HG03558 (cell line): ENCODE measurements at regions not wholly inside any gene's neighbourhood (a gene's known extent, or its start where the extent isn't known, plus 50 kb on each side); places are given as distances from the start of the nearest gene placed in this dataset.

Source experiments
- ATAC-seq: cut with Tn5 transposase; IDR thresholded peaks from one replicate; pipeline ENCODE4 v1.9.1; 2021; ENCODE audit warnings: moderate number of reproducible peaks; ENCODE audit not compliant: unreplicated experiment; ENCODE audit errors: extremely low read depth

DNA sequence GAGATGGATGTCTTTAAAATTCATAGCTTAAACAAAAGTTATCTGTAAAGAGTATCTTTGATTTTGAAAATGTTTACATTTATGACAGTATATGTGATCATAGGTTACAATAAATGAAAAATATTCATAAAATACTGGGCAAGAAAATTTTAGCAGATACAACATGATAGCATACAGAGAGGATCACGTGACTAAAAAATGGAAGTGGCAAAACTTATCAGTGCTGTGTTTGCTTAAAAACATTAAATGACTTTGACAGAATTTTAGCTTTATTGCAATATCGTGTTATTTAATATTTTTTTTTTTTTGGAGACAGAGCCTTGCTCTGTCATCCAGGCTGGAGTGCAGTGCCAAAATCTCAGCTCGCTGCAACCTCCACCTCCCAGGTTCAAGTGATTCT is 2294.1 kb downstream of the NCAM2 start:
- no peak for ATAC-seq

DNA sequence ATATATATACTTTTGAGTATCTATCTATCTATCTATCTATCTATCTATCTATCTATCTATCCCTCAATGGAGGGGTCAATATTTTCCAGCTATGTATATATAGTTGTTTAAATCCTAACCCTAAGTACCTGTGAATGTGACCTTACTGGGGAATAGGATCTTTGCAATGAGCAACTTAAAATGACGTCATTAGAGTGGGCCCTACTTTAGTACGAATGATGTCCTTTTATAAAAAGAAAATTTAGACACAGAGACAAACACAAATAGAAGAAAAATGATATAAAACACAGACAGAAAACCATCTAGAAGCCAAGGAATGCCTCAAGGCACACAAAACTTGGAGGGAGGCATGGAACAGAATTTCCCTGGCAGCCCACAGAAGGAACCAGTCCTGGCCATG is 2283.7 kb downstream of the NCAM2 start:
- ATAC-seq: no peak

DNA sequence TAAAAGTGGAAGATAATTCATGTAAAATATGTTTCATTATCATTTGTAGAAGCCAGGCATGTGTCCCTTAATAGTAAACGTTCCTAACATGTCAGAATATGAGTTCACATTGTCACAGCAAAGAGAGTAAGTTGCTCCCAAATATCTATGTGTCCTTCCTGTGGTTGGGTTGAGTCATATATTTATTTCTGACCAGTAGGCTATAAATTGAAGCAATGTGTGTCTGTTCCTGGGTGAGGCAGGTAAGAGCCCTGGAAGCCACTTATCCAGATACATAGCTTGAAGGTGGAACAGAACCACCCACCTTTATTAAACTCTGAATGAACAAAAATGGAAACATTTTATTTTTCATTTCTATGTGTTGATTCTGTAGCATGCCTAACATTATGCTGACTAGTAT is 2251.6 kb downstream of the NCAM2 start:
- no peak for ATAC-seq

DNA sequence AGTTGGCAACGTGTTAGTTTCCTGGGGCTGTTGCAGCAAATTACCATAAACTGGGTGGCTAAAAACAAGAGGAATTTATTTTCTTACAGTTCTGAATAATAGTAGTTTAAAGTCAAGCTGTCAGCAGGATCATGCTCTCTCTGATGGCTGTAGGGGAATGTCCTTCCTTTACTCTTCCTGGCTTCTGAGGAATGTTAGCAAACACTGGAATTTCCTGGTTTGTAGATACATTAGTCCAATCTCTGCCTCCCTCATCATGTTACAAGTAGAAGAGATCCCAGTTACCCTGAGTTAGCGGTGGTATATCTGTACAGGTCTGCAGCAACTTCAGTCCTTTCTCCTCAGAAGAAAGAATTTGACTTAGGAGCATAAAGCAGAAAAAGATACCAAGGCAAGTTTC is 2249.1 kb downstream of the NCAM2 start:
- ATAC-seq: no peak

DNA sequence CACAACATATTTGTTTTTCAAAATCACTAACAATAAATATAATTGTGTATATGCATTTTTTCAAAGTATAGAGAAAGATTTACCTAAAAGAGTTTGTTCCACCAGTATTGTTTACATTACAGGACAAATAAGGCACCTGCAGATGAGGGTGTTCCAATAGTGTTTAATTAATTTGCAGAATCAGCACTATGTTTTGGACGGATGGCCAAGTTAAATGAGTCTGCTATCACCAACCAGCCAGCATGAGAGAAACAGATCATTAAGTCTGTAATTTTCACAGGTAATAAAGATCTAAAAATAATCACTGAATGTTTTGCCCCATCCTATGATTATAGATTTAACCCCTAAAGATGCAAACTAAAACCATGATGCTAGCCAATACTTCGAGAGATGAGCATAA is 2247.0 kb downstream of the NCAM2 start:
- ATAC-seq: no peak

DNA sequence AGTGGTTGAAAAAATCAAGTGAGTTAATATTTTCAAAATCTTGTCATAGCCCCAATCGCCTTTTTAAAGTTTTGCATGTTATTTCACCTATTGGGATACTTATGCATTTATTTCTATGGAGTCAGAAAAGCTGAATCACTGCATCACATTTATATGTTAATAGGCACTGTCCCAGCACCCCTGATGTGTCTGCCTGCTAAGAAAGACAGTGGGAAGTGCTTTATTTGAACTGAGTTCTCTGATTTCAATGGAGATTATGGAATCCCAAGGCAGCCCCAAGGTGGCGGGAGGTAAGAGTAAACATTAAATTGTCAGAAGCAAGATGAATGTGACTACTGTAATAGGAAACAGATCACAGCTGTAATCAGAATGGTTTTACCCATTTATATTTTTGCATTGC is 2225.7 kb downstream of the NCAM2 start:
- ATAC-seq: no peak

DNA sequence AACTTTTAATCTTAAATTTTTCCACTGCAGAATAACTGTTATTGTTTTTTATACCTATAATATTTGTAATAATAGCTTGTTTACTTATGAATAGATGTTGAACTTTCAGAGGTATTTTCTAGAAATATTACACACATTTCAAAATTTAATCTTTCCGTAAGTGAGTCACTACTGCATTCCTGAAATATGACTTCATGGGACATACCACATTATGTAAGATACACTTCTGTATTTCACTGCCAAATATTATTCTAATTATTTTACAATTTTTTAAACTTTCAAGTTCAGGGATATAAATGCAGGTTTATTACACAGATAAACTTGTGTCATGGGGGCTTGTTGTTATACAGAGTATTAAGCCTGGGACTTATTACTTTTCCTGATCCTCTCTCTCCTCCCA is 2220.5 kb downstream of the NCAM2 start:
- no peak for ATAC-seq

DNA sequence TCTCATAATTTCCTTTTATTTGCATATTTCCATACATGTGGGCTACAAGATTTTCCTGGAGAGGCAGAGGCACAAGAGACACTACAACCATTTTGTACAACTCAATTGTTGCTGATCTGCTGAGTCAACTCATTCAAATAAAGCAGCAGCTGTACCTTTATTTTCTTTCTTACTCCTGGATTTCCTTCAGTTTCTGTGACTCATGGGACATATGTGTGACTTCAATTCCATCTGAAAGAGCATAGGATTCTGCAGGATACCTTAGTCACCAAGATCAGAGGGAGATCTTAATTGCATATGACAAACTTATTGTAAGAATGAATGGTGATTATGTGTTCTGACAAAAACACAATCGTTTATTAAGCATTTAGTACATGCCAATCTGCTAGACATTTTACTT is 2219.4 kb downstream of the NCAM2 start:
- no peak for ATAC-seq

DNA sequence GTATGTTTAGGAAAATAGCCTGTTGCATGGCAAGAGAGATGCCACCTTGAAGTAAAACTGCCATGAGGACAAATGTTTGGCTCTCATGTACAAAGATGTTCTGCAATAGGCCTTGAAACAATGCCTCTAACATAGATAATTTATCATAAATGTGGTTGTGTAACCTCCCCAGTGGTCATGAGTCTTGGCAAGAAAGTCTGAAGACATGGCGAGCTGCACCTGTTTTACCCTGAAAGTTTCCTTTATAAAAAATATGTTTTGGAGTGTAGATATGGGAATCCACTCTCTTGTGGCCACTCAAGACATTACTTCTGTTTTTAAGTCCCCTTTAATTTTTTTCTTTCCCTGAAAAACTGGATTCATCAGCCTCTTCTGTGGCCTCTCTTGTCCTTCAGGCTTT is 2217.1 kb downstream of the NCAM2 start:
- ATAC-seq: no peak
